H4 (cell line): ENCODE measurements at regions not wholly inside any gene's neighbourhood (a gene's known extent, or its start where the extent isn't known, plus 50 kb on each side); places are given as distances from the start of the nearest gene placed in this dataset.
A peak's percentile ranks its signal among the peaks of the same experiment; 100 is the strongest.
"Not testable (repeated sequence)": the region's sequence is repeated elsewhere in the genome, so short reads cannot be mapped to it uniquely, and the experiment has no call there.

ENCODE experiments used
- DNase-seq: peaks from one replicate; pipeline ENCODE4 v3.0.0-alpha.2; 2015; ENCODE audit warnings: low spot score

DNA sequence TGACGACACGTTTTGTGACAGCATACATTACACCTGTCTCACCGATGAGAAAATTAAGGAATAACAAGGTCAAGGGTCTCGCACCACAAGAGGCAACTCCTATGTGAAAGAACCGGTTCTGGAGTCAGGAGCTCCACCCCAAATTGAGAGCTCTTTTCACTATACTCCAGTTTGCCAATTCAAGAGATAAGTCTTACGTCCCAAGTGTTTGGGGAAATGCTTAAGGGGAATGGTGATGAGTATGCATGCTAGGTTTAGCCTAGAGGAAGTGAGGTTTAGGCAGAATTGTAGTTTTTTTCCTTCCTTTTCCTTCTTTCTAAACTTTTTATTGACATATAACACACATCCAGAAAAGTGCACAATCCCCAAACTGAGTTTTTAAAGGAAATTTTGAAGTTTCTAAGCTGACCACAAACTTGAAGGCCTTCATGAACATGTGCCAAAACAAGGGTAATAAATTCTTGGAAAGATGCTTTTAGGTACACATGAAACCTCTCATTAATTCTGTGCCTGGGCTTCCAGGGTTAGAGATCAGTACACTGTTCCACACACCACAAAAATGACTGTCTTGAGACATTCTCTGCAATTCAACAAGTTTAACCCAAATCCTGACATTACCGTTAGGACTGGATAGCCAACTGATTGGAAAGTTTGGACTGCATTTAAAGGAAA is 127.6 kb upstream of the SLC1A3 start:
- DNase-seq = no peak

DNA sequence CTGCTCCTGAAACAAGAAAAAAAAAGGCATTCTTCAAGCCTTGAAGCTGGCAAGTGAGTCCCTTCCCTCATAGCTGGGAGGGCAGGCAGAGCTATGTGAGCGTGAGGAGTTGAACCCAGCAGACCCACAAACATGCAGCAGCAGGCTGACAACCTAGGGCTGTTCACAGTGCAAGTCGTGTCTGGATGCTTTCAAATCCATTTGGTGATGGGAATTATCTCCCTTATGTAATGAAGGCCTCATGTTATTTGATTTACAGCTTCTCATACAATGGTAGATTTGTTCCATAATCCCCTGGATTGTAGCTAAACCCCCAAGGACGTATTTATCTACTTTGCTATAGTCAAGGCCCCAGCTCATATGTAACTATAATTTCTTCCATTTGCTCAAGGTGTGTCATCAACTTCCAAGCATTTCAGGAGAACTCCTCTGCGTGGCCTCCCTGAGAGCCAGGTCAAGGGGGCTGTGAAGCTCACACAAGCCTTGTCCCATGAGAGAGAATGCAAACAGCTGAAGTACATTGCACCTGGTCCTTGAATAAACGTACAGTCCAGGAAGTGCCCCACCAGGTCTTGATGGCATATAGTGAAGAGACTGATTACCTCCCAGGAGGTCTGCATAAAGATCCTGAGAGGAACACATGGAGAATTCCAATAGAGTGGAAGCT is 124.8 kb upstream of the SLC1A3 start:
- no peak for DNase-seq

DNA sequence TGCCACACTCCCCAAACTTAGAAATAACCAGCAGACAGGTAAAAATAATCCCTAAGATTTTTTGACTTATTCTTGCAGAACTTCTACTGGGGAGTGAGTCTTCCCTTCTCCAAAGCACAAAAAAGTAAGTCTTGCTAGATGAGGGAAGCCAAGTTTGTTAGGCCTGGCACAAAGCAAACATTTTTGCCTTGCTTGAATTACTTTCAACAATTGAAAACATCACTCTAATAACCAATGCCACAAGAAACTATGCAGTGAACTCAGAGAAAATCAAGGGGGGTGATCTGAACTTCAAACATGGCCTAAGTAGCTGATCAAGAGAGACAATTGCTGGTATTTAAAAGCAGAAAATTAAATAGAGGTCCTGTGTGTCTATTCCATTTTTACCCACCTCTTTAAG is 123.6 kb upstream of the SLC1A3 start:
- no peak for DNase-seq

DNA sequence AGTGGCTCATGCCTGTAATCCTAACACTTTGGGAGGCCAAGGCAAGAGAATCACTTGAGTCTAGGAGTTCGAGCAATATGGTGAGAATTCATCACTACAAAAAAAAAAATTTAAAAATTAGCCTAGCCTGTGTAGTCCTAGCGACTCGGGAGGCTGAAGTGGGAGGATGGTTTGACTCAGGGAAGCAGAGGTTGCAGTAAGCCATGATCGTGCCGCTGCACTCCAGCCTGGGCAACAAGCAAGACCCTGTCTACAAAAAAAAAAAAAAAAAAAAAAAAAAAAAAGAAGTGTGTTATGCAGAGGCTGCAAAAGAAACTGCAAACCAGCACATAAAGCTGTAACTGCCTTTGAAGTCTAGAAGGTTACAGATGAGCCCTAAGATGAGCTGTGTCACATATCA is 116.9 kb upstream of the SLC1A3 start:
- no peak for DNase-seq

DNA sequence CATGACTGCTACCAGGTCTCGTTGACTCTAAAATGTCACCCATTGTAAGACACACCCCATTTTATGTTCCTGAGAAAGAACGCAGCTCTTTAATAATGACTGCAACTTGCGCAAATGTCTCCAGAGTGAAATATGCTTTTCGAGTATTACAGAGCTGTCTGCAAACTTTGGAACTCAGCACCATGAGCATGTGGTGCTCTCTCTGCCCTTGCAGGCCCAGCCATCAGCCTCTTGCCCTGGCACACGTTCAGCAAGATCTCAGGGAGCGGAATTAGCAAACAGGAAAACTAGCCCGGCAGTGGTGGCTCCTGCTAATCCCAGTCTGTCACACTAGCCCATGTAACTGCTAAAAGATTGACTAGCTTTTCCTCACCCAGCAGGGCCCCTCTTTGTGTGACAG is 114.5 kb upstream of the SLC1A3 start:
- no peak for DNase-seq

DNA sequence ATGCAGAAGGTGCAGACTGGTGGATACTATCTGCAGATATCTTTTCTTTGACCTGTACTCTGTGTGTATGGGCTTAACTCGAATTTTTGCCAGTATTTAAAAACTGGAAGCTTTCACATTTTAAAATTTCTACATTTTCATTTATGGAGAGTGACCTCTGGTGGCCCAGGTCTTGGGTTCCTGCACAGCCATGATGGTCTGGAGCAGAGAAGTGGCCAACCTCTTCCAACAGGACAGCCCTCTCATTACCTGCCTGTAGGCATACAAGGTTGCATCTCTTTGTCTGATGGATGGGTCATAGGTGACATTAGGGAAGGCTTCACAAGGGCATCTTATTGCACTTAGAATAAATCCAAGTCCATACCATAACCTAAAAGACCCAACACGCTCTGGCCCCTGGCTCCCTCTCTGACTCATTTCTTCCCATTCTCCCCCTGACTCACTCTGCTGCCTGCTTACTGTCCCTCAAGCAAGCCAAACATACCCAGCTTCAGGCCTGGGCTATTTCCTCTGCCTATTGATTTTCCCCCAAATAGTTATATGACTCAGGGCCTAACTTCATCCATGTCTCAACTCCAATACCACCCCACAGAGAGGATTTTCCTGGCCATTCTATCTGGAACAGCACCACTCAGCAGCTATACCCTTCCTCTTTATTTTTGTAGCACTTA is 113.3 kb upstream of the SLC1A3 start:
- no peak for DNase-seq

DNA sequence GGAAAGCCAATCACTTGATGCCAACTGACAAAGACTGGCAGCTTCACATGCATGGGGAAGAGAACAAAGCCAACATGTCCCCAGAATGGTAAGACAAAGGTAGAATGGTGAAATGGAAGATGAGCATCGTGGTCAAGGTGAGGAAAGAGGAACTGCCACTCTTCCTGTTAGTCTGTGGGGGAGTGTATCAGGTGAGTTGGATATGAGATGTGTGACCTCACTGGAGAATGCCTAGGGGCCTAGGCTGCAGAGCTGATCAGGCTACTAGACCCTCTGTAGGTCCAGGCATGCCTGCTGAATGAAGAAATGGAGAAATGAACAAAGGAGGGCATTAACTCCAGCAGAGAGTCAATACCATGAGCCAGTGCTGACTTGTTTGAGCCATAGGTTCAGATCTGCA is 112.4 kb upstream of the SLC1A3 start:
- no peak for DNase-seq

DNA sequence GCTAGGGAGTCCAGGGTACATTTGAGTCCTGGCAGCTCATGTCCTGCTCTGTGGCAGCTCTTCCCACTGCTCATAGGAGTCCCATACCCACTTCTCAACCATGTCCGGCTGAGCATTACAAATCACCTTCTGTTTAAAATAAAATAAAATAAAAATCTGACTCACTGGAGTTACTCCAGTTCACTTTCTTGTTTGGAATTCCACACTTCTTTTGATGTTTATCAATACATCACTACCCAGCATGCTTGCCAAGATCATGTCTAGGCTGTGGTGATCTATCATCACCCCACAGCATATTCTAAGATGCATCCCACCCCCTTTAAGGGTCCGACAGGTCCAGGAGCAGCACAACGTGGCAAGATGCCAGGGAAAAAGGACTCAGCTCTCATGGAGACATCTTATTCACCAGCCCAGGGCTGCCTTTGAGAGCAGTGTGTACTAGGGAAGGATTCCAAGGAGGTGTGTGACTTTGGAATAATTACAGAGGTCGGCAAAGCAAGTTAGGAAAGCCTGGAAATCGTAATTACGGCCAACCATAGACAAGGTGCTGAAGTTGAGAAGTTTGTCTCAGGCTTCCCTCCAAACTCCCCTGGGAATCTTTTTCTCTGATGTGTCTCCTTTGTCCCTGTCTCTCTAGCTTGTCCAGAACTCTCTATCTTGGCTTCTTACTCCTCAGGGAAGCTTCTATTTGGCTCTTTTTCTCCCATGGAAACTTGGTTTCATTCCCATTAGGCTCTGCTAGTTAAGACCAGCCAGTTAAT is 111.4 kb upstream of the SLC1A3 start:
- peak; percentile 76 for DNase-seq

DNA sequence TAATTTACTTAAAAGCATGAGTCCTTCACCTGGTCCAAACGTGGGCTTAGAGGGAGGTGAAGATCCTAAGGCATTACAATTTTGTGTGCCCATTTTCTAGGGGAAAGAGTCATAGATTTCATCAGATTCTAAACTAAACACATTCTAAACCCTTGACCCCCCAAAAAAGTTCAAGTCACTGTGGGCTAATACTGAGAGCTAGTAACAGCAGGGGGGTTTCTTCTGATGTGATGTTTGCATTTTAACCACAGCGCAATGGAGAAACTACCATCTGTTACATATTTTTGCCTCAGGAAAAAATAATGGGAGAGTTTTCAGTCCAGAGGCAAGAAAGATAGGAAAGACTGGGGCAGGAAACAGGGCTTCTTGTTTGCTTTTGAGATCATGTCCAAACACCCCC is 110.8 kb upstream of the SLC1A3 start:
- peak; percentile 19 for DNase-seq

DNA sequence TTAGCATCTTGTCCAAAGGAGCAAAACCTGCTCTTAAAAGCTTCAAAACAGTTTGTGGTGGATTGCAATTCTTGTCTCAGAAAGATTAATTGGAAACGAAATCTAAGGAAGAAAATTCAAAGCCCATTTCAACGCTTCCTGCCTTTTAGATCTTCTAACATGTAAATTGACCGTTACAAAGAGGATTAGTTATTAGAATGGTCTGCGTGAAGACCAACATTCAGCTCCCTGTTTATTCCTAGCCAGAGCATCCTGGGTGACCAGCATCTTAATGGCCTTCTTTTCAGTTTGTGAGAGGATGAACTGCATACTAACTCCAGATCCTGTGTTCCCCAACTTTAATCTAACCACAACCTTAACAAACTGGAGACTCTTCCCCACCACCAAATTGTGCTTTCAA is 109.9 kb upstream of the SLC1A3 start:
- DNase-seq = no peak

DNA sequence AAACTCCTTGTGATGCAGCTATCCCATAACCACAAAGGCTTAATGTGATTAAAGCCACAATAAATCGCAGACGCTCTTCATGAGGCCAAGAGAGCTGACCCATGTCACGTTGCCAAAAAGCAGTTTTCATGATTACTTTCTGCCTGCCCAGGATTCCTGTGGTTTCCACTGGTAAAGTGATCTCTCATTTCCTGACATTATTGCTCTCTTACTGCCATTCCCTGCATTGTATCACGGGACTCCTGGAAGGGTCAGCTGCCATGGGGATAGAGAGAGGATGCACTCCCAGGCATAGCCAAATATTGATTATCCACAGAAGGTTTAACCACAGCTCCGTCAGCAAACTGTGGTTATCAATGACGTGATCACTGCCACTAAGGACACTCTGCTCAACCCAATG is 103.8 kb upstream of the SLC1A3 start:
- DNase-seq = peak; percentile 100

DNA sequence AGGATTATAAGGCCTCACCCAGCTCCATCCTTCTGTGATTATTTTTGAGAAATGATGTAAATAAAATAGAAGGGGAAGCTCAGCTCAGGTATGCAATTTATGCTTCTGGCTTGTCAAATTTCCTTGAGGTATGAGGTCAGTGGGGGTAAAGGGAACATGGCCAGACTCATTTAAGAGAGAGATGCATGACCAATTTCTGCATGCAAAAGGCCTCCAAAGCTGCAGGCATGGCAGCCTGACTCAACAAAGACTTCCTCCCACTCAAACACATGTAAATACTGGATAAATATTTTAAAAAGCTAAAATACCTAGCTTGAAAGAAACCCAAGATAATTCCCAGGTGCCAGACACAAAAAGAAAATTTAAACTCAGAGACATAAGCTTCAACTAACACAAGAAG is 101.4 kb upstream of the SLC1A3 start:
- no peak for DNase-seq

DNA sequence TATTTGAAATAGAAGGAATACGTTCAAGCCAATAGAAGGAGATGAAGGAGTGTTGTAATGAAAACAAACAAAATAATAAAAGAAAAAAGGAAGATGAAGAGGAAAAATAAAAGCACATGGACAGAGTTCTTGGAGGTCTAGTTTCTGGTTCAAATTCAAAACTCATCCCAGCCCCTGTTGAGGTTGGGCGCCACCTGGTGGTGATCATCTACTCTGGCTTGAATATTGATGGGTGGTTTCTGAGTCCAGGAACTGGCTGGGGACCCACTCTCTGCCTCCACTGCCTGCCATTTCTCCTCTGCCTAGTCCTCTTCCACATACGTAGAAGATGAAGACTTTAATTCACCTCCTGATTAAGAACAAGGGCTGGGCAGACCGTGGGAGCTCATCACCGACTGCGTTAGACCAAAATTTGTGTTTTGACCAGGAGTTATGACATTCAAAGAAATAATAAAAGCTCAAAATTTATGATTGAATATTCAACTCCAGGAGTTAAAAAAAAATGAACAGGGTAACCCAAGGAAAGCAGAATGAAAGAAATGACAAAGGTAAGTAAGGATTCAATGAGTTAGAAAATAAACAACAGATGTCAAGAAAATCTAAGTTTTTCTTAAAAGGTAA is 99.0 kb upstream of the SLC1A3 start:
- peak; percentile 74 for DNase-seq

DNA sequence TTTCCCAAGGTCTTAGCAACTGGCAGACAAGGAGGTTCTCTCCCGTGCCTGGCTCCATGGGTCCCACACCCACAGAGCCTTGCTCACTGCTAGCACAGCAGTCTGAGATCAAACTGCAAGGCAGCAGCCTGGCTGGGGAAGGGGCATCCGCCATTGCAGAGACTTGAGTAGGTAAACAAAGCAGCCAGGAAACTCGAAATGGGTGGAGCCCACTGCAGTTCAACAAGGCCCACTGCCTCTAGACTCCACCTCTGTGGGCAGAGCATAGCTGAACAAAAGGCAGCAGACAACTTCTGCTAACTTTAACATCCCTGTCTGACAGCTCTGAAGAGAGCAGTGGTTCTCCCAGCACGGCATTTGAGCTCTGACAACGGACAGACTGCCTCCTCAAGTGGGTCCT is 98.1 kb upstream of the SLC1A3 start:
- not testable (repeated sequence) for DNase-seq

DNA sequence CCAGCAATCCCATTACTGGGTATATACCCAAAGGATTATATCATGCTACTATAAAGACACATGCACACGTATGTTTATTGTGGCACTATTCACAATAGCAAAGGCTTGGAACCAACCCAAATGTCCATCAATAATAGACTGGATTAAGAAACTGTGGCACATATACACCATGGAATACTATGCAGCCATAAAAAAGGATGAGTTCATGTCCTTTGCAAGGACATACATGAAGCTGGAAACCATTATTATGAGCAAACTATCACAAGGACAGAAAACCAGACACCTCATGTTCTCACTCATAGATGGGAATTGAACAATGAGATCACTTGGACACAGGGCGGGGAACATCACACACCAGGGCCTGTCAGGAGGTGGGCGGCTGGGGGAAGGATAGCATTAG is 92.8 kb upstream of the SLC1A3 start:
- DNase-seq = not testable (repeated sequence)

DNA sequence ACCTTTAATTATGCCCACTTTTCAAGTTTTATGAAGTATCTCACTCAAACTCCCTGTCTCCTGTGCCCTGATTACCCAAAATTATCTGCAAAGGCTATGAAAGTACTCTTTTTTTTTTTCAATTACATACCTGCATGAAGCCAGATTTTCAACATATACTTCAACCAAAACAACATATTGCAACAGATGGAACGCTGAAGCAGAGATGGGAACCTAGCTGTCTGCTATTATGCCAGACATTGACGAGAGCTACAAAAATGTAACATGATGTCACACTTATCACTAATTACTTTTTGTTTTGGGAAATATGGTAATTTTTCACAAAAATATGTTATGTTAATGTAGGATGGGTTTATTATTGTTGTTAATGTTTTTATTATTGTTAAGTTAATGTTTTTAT is 86.5 kb upstream of the SLC1A3 start:
- no peak for DNase-seq

DNA sequence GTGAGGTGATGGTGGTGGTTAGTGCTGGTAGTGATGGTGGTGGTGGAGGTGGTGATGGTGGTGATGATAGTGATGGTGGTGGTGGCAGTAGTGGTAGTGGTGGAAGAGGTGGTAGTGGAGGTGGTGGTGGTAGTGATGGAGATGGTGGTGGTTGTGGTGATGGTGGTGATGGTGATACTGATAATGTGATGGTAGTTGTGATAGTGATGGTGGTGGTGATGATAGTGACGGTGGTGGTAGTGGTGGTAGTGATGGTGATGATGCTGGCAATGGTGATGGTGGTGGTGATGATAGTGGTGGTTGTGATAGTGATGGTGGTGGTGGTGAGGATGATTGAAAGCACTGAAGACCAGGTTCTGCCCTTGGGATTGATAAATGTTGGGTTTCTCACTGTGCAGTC is 85.2 kb upstream of the SLC1A3 start:
- DNase-seq = no peak

DNA sequence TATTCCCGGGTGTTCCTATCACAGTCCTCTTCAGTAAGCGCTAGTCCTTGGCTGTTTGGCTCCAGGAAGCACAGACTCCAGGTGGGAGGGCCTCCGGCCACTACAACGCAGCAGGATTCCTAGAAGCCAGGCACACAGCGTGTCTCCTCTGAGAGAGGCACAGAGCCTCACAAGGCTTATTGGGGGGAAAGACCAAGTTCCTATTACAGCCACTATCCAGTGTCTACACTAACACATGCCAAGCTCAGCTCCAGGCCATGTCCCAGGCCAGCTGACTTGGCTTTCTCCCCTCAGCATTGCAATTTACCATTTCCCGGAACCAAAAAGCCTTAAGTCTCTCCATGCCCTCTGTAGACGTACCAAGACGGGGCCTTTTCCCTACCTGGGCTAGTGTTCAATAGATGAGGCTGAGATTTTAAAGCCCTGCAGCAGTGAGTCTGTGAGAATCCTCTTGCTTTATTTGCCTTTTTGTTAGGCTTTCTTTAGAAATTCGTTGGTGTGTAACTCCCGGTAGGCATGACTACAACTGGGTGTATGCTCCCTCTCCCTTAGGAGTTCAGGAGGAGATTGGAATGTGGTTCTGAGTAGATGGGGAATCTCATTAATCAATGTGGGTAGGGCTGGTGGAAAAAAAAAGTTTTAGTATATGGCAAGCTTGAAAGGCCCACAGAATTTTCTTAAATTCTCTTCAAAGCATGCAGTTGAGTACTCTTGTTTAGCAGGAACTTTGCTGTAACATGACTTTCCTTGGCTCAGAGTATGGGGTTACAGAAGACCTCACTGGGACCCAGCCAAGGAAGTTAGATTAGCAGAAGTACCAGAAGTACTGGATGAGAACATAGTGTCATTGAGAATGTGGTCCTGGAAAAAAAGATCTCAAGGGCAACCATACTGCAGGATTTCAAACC is 84.3 kb upstream of the SLC1A3 start:
- no peak for DNase-seq

DNA sequence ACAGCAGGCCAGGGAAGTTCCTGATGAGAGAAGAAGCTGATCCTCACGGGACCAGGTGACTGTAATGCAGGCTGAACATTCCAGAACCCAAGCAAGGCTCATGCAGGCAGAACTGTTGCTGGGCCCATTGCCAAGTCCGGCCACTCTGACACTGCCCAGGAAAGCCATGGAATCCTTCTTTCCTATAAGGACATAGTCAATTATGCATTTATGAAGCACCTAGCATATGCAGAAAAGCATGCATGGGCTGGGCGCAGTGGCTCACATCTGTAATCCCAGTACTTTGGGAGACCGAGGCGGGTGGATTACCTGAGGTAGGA is 83.7 kb upstream of the SLC1A3 start:
- DNase-seq = no peak

DNA sequence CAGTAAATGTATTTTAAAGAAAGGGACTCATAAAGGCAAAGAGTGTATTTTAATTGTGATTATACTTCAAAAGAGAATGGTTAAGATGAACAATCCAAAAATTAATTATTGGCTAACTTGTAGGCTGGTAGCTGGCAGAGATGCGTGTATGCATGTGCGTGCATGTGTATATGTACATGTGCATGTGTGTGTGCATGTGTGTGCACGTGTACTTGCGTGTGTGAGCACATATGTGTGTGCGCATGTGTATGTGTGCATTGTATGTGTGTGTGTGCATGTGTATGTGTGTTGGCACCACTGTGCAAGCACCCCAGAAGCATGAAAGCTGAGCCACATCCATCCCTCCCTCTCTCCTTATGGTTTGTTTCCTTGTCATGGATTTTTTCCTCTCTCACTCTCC is 83.0 kb upstream of the SLC1A3 start:
- no peak for DNase-seq

DNA sequence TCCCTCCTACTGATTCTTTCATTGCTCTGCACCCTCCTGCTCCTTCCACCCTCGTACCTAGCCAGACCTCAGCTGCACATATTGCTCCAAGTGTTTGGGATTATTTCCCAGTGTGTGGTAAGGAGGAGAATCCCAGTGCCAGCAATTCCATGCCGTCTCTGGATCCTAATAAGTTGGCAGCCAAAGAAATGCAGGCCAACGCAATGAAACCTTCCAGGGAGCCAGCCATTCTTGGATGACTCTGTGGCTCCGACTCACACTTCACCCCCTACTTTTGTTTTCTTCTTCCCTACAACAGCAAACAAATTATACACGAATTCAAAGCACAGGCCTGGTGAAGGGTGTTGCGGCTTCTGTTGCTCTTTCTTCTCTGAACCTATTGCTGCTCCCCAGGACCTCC is 82.5 kb upstream of the SLC1A3 start:
- DNase-seq = no peak
